SK-N-SH treated with all-trans-retinoic acid at 6 μM for 48 hours (cell line): ENCODE measurements at regions not wholly inside any gene's neighbourhood (a gene's known extent, or its start where the extent isn't known, plus 50 kb on each side); places are given as distances from the start of the nearest gene placed in this dataset.

Source experiments
- ARNTL ChIP-seq: fragments of 450-650 bp; formaldehyde crosslinking; IDR thresholded peaks from 2 replicates; pipeline ENCODE4 v1.5.0; 2020; ENCODE audit warnings: low read depth, mild to moderate bottlenecking, moderate library complexity, borderline replicate concordance
- ESRRG ChIP-seq: fragments of 250-450 bp; sonication (Bioruptor Pico); IDR thresholded peaks from 2 replicates; pipeline ENCODE4 v1.6.1; 2021; ENCODE audit warnings: mild to moderate bottlenecking
- TCF4 ChIP-seq: fragments of 250-450 bp; sonication (Bioruptor Pico); IDR thresholded peaks from 2 replicates; pipeline ENCODE4 v1.8.0; 2021; ENCODE audit warnings: mild to moderate bottlenecking, moderate library complexity, borderline replicate concordance
- ZFP3 ChIP-seq: fragments of 250-450 bp; sonication (Bioruptor Pico); IDR thresholded peaks from 2 replicates; pipeline ENCODE4 v1.5.0; 2020; ENCODE audit warnings: mild to moderate bottlenecking, moderate library complexity
- ZFP30 ChIP-seq: fragments of 450-650 bp; formaldehyde crosslinking; IDR thresholded peaks from 2 replicates; pipeline ENCODE4 v1.5.0; 2022; ENCODE audit warnings: mild to moderate bottlenecking, moderate library complexity
- TF ChIP-seq, protein P1 (sequence below): fragments of 250-450 bp; sonication (Bioruptor Pico); IDR thresholded peaks from 2 replicates; pipeline ENCODE4 v1.8.0; 2020; ENCODE audit warnings: mild to moderate bottlenecking, moderate library complexity, borderline replicate concordance

GRCh38 chrX:33324099-33324498 lies 112.8 kb upstream of the DMD start:
- TF ChIP-seq, protein P1, sequence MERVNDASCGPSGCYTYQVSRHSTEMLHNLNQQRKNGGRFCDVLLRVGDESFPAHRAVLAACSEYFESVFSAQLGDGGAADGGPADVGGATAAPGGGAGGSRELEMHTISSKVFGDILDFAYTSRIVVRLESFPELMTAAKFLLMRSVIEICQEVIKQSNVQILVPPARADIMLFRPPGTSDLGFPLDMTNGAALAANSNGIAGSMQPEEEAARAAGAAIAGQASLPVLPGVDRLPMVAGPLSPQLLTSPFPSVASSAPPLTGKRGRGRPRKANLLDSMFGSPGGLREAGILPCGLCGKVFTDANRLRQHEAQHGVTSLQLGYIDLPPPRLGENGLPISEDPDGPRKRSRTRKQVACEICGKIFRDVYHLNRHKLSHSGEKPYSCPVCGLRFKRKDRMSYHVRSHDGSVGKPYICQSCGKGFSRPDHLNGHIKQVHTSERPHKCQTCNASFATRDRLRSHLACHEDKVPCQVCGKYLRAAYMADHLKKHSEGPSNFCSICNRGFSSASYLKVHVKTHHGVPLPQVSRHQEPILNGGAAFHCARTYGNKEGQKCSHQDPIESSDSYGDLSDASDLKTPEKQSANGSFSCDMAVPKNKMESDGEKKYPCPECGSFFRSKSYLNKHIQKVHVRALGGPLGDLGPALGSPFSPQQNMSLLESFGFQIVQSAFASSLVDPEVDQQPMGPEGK (CRISPR knock-in tag): no peak
- TF ChIP-seq TCF4 (no peak), ZFP30 (CRISPR knock-in tag) (no peak), ARNTL (CRISPR knock-in tag) (no peak), ESRRG (CRISPR knock-in tag) (no peak), ZFP3 (CRISPR knock-in tag) (no peak)
